CD4-positive, alpha-beta T cell (primary cell): ENCODE measurements at regions not wholly inside any gene's neighbourhood (a gene's known extent, or its start where the extent isn't known, plus 50 kb on each side); places are given as distances from the start of the nearest gene placed in this dataset.

Experiments
- ATAC-seq: fragments of 200-7000 bp; cut with Tn5 transposase; one replicate; pipeline ENCODE4 v1.10.0; 2022; ENCODE audit warnings: mild to moderate bottlenecking; ENCODE audit not compliant: poor library complexity
- CTCF ChIA-PET: fragments of 350-600 bp; sonication (Branson Sonifier 250); formaldehyde crosslinking; loops from one replicate; lab custom pipeline; 2021; ENCODE audit warnings: antibody characterized with exemption, inconsistent platforms; lab: Charles Lee
- POLR2A ChIA-PET: fragments of 350-600 bp; sonication (Branson Sonifier 250); formaldehyde crosslinking; loops from one replicate; lab custom pipeline; 2021; ENCODE audit warnings: antibody characterized with exemption, inconsistent platforms; lab: Charles Lee
- DNase-seq, 14 experiments: peaks; one replicate each; pipeline ENCODE4 v3.0.0-alpha.2; 2013 to 2020; ENCODE audit warnings: mixed read lengths in 2 of 14
- H3K27ac ChIP-seq, 2 donors: one replicate each; pipeline versions ENCODE4 v1.5.1 to v1.7.0; 2013; ENCODE audit warnings: low read length in 2 of 2, low read depth in 1 of 2, mild to moderate bottlenecking in 1 of 2
- H3K27me3 ChIP-seq, 2 experiments: 1 replicate in 1 of 2; 2 replicates in 1 of 2; pipeline versions ENCODE4 v1.6.1 to v1.7.0; 2013; ENCODE audit warnings: low read length in 2 of 2, control low read depth in 1 of 2, mild to moderate bottlenecking in 1 of 2, moderate library complexity in 1 of 2; ENCODE audit not compliant: insufficient read depth in 2 of 2, control insufficient read depth in 1 of 2
- H3K36me3 ChIP-seq: one replicate; pipeline ENCODE4 v1.6.1; 2013; ENCODE audit warnings: low read length, control low read depth; ENCODE audit not compliant: insufficient read depth
- H3K4me1 ChIP-seq: one replicate; pipeline ENCODE4 v1.6.1; 2013; ENCODE audit warnings: low read length, control low read depth; ENCODE audit not compliant: insufficient read depth
- H3K4me3 ChIP-seq: one replicate; pipeline ENCODE4 v1.5.1; 2013; ENCODE audit warnings: mild to moderate bottlenecking, low read length, moderate library complexity
- H3K9me3 ChIP-seq, 2 experiments: 1 replicate in 1 of 2; 2 replicates in 1 of 2; pipeline versions ENCODE4 v1.6.1 to v1.7.0; 2013; ENCODE audit warnings: low read length in 2 of 2, mild to moderate bottlenecking in 2 of 2, control low read depth in 1 of 2, moderate library complexity in 1 of 2; ENCODE audit not compliant: control insufficient read depth in 1 of 2, insufficient read depth in 1 of 2
- H3K27ac Mint-ChIP-seq: one replicate; pipeline ENCODE4 v1.8.0; 2020; ENCODE audit warnings: mixed read lengths
- H3K27me3 Mint-ChIP-seq: one replicate; pipeline ENCODE4 v1.8.0; 2021; ENCODE audit warnings: mixed read lengths
- H3K36me3 Mint-ChIP-seq: one replicate; pipeline ENCODE4 v1.8.0; 2021; ENCODE audit warnings: low read depth, mixed read lengths
- H3K4me1 Mint-ChIP-seq: one replicate; pipeline ENCODE4 v1.8.0; 2021; ENCODE audit warnings: low read depth, mixed read lengths
- H3K4me3 Mint-ChIP-seq: one replicate; pipeline ENCODE4 v1.8.0; 2020; ENCODE audit warnings: mild to moderate bottlenecking, mixed read lengths
- H3K9me3 Mint-ChIP-seq: one replicate; pipeline ENCODE4 v1.8.0; 2020; ENCODE audit warnings: mixed read lengths
- intact Hi-C, 2 experiments: fragments of 100-400 bp; cut with DNase I in 1 of 2; cut with micrococcal nuclease in 1 of 2; formaldehyde crosslinking; loops; one replicate each; pipeline versions ENCODE4 v1.15.1 to v1.9.0; 2023 to 2025; cut with DNase I, micrococcal nuclease
- TF ChIP-seq, protein P1 (sequence below): fragments of 200-600 bp; IDR thresholded peaks from one replicate; pipeline ENCODE4 v1.8.0; 2022; ENCODE audit warnings: antibody characterized with exemption, mild to moderate bottlenecking

DNA sequence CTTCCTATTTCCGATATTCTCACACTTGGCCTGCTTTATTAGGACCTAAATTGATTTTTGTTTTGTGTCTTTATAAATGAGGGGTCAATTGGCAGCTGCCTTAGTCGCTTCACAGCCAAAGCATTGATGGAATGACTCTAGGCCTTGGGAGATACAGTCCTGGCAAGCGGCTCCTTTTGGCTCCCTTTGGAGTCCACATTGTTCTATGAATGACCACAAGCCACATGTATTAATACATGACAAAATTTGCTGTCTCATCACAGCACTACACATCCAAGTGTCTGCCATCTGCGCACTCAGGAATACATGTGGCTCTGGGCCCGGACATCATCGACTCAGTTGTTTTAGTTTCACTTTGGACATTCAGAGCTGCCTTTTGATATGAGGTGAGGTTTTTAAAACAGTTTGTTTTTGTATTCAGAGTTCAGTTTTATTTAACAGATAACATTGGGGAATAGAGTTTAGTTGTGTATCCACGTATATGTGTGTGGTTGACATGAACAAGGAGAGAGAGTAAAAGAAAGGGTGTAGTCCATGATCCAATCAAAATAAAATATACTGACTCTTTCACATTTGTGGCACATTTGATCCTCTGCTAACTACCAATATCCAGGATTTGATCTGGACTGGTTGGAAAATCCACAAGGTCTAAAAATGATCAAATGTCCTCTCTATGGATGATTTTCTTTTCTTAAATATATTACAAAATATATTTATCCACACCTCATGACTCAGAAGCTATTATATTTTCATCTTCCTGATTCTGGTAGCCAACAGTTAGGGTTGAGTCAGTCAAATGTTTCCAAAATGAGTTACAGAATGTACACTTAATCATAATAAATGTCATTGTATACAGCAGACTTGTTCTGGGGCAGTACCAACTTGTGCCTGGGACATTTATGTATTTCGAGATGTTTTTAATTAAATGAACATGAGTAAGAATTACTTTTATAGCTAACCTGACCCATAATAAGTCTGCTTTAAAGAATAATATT, 114.0 kb upstream of the MTAP start:
- Mint-ChIP-seq H3K27me3 (no peaks in the 10 kb centered on the region), H3K4me3 (no peak overlapping the region), H3K27ac (no peak overlapping the region), H3K36me3 (no peaks in the 10 kb centered on the region), H3K9me3 (no peaks in the 10 kb centered on the region), H3K4me1 (no peaks in the 10 kb centered on the region)
- ChIA-PET POLR2A (interaction anchor here (0.6 to 0.8 kb wide), 2 partner anchors 128 to 442 kb away, joined by 3 to 5 read pairs; no protein-coding TSS in a partner anchor), CTCF (interaction anchor here (1.5 kb wide), 1 partner anchor 371 kb away, joined by 3 read pairs; no protein-coding TSS in a partner anchor)
- no peaks in the 10 kb centered on the region for H3K36me3 ChIP-seq
- no peaks in the 10 kb centered on the region for H3K9me3 ChIP-seq
- H3K4me1 ChIP-seq, result peaks cover 3% of the 10 kb centered on the region
- ATAC-seq (no peak), DNase-seq (peak in 1 of 14 experiments; percentile 10)
- H3K27ac ChIP-seq, result no peak overlapping the region
- H3K4me3 ChIP-seq, result no peak overlapping the region
- intact Hi-C loops, result no loop called here
- TF ChIP-seq, protein P1, sequence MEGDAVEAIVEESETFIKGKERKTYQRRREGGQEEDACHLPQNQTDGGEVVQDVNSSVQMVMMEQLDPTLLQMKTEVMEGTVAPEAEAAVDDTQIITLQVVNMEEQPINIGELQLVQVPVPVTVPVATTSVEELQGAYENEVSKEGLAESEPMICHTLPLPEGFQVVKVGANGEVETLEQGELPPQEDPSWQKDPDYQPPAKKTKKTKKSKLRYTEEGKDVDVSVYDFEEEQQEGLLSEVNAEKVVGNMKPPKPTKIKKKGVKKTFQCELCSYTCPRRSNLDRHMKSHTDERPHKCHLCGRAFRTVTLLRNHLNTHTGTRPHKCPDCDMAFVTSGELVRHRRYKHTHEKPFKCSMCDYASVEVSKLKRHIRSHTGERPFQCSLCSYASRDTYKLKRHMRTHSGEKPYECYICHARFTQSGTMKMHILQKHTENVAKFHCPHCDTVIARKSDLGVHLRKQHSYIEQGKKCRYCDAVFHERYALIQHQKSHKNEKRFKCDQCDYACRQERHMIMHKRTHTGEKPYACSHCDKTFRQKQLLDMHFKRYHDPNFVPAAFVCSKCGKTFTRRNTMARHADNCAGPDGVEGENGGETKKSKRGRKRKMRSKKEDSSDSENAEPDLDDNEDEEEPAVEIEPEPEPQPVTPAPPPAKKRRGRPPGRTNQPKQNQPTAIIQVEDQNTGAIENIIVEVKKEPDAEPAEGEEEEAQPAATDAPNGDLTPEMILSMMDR, result no peak
- H3K27me3 ChIP-seq, result no peaks in the 10 kb centered on the region

DNA sequence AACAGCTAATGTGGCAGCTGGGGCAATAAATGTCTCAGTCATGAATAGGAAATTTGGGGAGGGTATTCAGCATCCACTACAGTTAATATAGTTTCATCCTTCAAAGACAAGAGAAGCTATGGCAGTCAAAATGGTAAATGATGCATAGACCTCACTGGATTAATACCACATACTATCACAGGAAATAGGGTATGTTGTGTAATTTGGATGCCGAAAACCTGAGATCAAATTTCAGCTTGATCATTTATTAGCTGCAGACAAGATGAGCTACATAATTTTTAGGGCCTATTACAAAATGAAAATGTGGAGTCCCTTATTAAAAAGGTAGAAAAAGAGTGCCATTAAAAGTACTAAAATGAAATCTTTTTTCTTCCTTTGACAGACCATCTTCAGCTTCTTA, 112.6 kb upstream of the MTAP start:
- Histone ChIP-seq H3K27me3 (no peaks in the 10 kb centered on the region), H3K4me3 (no peak overlapping the region), H3K27ac (no peak overlapping the region), H3K36me3 (no peaks in the 10 kb centered on the region), H3K4me1 (peaks cover 2% of the 10 kb centered on the region), H3K9me3 (no peaks in the 10 kb centered on the region)
- ChIA-PET CTCF (interaction anchor here (1.5 kb wide), 1 partner anchor 372 kb away, joined by 3 read pairs; no protein-coding TSS in a partner anchor), POLR2A (interaction anchor here (0.6 kb wide), 1 partner anchor 1638 kb away, joined by 4 read pairs; no protein-coding TSS in a partner anchor)
- no peaks in the 10 kb centered on the region for H3K4me1 Mint-ChIP-seq
- H3K9me3 Mint-ChIP-seq, result no peaks in the 10 kb centered on the region
- H3K27me3 Mint-ChIP-seq, result no peaks in the 10 kb centered on the region
- DNase-seq (no peak), ATAC-seq (no peak)
- H3K4me3 Mint-ChIP-seq, result no peak overlapping the region
- no peaks in the 10 kb centered on the region for H3K36me3 Mint-ChIP-seq
- intact Hi-C loops, result no loop called here
- H3K27ac Mint-ChIP-seq, result no peak overlapping the region
- TF ChIP-seq, protein P1, result no peak

DNA sequence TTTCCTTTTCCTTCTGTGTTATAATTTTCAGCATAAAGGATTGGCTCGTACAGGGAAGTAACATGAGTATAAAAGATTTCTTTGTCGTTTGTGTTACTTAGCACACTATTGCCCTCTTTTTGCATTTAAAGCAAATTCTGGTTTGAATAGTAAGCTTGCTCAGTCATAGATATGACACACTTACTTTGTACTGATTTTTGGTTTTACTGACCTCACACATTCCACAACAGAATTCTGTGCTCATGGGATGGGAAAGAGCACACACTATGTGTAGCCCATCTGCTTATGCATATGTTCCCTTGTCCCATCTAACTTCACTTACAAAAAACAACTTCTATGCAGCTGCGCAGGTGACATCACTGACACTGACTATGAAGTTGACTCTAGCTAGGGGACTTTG, 111.9 kb upstream of the MTAP start:
- H3K27me3 ChIP-seq, result no peaks in the 10 kb centered on the region
- Mint-ChIP-seq H3K4me3 (no peak overlapping the region), H3K4me1 (no peaks in the 10 kb centered on the region), H3K27me3 (no peaks in the 10 kb centered on the region), H3K9me3 (no peaks in the 10 kb centered on the region), H3K27ac (no peak overlapping the region), H3K36me3 (no peaks in the 10 kb centered on the region)
- no peak overlapping the region for H3K4me3 ChIP-seq
- TF ChIP-seq, protein P1, result no peak
- no peaks in the 10 kb centered on the region for H3K36me3 ChIP-seq
- H3K9me3 ChIP-seq, result peaks cover 0 to 3% of the 10 kb centered on the region in 2 experiments
- CTCF ChIA-PET, result no interaction called here
- DNase-seq, result no peak
- H3K4me1 ChIP-seq, result no peaks in the 10 kb centered on the region
- intact Hi-C loops, result no loop called here
- ATAC-seq, result no peak
- POLR2A ChIA-PET, result no interaction called here
- H3K27ac ChIP-seq, result no peak overlapping the region
